Kidney (tissue), 13 donors: ENCODE measurements at regions not wholly inside any gene's neighbourhood (a gene's known extent, or its start where the extent isn't known, plus 50 kb on each side); places are given as distances from the start of the nearest gene placed in this dataset.

Experiments used
- DNase-seq, 5 donors: peaks; one replicate each; pipeline ENCODE4 v3.0.0-alpha.2; 2013 to 2020
- FAIRE-seq: peaks from 2 replicates; lab custom pipeline; 2012; peaks lifted over from hg19 to GRCh38; lab: Jason Lieb, UNC
- H3K27ac ChIP-seq, 2 donors: one replicate each; pipeline ENCODE4 v1.7.0; 2013; ENCODE audit warnings: low read depth in 2 of 2, low read length in 2 of 2, inconsistent platforms in 1 of 2
- H3K27me3 ChIP-seq: one replicate; pipeline ENCODE4 v1.7.1; 2013; ENCODE audit warnings: low read length, inconsistent platforms; ENCODE audit not compliant: control insufficient read depth, insufficient read depth
- H3K36me3 ChIP-seq, 3 donors: one replicate each; pipeline versions ENCODE4 v1.7.0 to v1.7.1; 2013; ENCODE audit warnings: low read length in 3 of 3, control low read depth in 1 of 3, inconsistent platforms in 1 of 3; ENCODE audit not compliant: insufficient read depth in 3 of 3, control insufficient read depth in 2 of 3
- H3K4me1 ChIP-seq, 3 donors: one replicate each; pipeline versions ENCODE4 v1.7.0 to v1.7.1; 2013; ENCODE audit warnings: low read length in 3 of 3, inconsistent platforms in 1 of 3, low read depth in 1 of 3; ENCODE audit not compliant: control insufficient read depth in 2 of 3, insufficient read depth in 2 of 3
- H3K4me3 ChIP-seq, 3 donors: one replicate each; pipeline versions ENCODE4 v1.7.0 to v1.8.1; 2013; ENCODE audit warnings: low read length in 3 of 3, control low read depth in 1 of 3, inconsistent platforms in 1 of 3
- H3K9ac ChIP-seq, 3 donors: one replicate each; pipeline versions ENCODE4 v1.7.0 to v1.7.1; 2013; ENCODE audit warnings: low read length in 3 of 3, control low read depth in 1 of 3, inconsistent platforms in 1 of 3
- H3K9me3 ChIP-seq, 3 donors: one replicate each; pipeline versions ENCODE4 v1.7.0 to v1.7.1; 2013; ENCODE audit warnings: low read length in 3 of 3, control low read depth in 1 of 3, inconsistent platforms in 1 of 3; ENCODE audit not compliant: control insufficient read depth in 2 of 3, insufficient read depth in 1 of 3
- intact Hi-C: fragments of 100-400 bp; cut with DNase I; formaldehyde crosslinking; loops from one replicate; pipeline ENCODE4 v1.11.1; 2022
- TF ChIP-seq, protein P1 (sequence below): IDR thresholded peaks from 3 replicates; pipeline ENCODE4 v1.5.1; 2012; ENCODE audit warnings: mild to moderate bottlenecking, moderate library complexity, borderline replicate concordance; ENCODE audit not compliant: insufficient read depth; ENCODE audit errors: extremely low read depth
- donor health status: control.
- donor health status: control.
- donor health status: control.
- donor health status: control.
- donor health status: control.
- donor health status: DM: yes; HTN: yes; CAD: no.
- donor health status: Normal renal cell carcinoma (clear cell type).

DNA sequence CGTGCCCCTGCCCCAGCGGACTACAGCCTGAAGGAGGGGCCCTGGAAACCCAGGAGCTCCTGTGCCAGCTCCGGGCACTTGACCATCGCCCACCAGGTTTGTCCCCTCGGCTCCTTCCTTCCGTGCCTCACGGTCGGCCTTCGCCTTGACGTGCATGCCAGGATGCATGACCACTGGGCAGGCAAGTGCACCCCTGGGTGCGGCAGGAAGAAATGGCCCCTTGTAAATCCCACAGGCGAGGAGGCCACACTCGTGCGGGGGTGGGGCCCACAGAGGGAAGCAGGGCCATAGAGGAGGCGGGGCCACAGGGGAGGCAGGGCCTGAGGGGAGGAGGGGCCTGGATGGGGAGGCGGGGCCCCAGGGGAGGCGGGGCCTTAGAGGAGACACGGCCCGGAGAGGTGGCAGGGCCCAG is 81.7 kb downstream of the YTHDF1 start:
- Histone ChIP-seq H3K36me3 (no peaks in the 10 kb centered on the region), H3K9me3 (no peaks in the 10 kb centered on the region), H3K4me3 (no peak overlapping the region), H3K9ac (no peak overlapping the region), H3K27ac (no peak overlapping the region), H3K4me1 (no peaks in the 10 kb centered on the region), H3K27me3 (peaks cover 2% of the 10 kb centered on the region)
- DNase-seq (peak in 2 of 5 donors; percentile 31 to 57), FAIRE-seq (no peak)
- intact Hi-C loops: no loop called here
- TF ChIP-seq, protein P1, sequence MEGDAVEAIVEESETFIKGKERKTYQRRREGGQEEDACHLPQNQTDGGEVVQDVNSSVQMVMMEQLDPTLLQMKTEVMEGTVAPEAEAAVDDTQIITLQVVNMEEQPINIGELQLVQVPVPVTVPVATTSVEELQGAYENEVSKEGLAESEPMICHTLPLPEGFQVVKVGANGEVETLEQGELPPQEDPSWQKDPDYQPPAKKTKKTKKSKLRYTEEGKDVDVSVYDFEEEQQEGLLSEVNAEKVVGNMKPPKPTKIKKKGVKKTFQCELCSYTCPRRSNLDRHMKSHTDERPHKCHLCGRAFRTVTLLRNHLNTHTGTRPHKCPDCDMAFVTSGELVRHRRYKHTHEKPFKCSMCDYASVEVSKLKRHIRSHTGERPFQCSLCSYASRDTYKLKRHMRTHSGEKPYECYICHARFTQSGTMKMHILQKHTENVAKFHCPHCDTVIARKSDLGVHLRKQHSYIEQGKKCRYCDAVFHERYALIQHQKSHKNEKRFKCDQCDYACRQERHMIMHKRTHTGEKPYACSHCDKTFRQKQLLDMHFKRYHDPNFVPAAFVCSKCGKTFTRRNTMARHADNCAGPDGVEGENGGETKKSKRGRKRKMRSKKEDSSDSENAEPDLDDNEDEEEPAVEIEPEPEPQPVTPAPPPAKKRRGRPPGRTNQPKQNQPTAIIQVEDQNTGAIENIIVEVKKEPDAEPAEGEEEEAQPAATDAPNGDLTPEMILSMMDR: no peak

DNA sequence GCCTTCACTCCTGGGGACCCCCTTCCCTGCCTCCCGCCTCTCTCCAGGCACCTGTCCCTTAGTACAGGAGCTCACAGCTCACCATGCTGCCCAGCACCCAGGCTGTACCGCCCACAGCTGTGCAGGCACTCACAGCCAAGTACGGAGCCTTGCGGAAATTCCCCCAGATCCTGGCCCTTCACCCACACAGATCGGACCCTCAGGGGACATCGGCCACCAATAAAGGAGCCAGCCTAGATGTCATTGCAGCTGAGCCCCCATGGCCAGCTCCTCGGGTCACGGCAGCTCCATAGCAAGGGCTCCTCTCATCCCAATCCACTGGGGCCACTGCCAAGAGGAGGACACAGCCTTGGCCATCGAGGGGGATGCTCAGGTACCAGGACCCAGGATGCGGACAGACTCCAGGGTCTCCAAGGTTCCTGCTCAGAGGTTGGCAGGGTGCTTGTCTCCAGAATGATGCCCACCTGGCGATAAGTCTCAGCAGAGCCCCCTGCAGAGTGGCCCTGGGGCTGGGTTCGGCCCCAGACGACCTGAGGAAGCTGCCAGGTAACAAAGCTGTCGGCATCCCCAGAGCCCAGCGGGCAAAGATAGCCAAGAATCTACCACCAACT is 82.3 kb downstream of the YTHDF1 start:
- peaks cover 2% of the 10 kb centered on the region for H3K27me3 ChIP-seq
- peak in 2 of 5 donors; percentile 32 to 52 for DNase-seq
- H3K36me3 ChIP-seq: no peaks in the 10 kb centered on the region
- no peak overlapping the region for H3K27ac ChIP-seq
- H3K4me3 ChIP-seq: no peak overlapping the region
- FAIRE-seq: no peak
- intact Hi-C loops: no loop called here
- H3K9ac ChIP-seq: no peak overlapping the region
- no peaks in the 10 kb centered on the region for H3K9me3 ChIP-seq
- no peaks in the 10 kb centered on the region for H3K4me1 ChIP-seq
- TF ChIP-seq, protein P1: no peak

DNA sequence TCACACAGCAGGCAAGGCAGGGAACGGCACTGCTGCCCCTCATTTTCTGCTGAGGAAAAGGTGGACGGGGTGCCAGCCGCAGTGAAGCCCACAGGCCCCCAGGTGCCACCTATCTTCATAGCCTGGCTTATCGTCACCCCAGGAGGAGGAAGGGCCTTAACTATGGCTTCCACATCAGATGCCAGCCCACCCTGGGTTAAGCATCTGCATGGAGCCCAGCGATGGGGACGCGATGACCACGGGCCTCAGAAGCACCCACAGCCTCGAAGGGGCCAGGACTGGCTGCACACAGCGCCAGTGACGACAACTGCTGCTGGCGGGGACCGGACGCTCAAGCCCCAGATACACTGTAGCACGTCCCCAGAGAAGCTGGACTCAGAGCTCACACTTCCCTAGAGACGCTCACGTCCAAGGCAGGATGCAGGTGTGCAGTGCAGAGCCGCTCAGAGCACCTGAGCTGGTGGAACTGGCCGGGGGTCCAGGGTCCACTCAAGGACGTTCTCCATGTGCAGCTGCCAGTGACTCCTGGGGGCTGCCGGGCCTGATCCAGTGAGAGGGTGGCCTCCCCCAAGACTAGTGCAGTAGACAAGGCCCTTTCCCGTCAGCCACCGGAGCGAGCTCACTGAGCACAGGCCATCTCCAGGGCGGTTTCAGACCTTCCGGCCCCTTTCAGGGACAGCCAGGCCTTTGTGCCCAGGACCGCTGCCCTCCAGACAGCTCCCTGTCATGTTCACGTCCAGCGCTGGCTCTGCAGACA is 83.0 kb downstream of the YTHDF1 start:
- DNase-seq: peak in 2 of 5 donors; percentile 9 to 54
- H3K4me1 ChIP-seq: no peaks in the 10 kb centered on the region

More for the DNA sequence above, 83.0 kb downstream of the YTHDF1 start:
- no peaks in the 10 kb centered on the region for H3K9me3 ChIP-seq
- intact Hi-C loops: no loop called here
- H3K9ac ChIP-seq: no peak overlapping the region
- no peak overlapping the region for H3K4me3 ChIP-seq
- TF ChIP-seq, protein P1: no peak
- no peak overlapping the region for H3K27ac ChIP-seq
- no peak for FAIRE-seq
- no peaks in the 10 kb centered on the region for H3K36me3 ChIP-seq
- peaks cover 1% of the 10 kb centered on the region for H3K27me3 ChIP-seq
